Mesendoderm (in vitro differentiated cells): ENCODE measurements at regions not wholly inside any gene's neighbourhood (a gene's known extent, or its start where the extent isn't known, plus 50 kb on each side); places are given as distances from the start of the nearest gene placed in this dataset.
A peak's percentile ranks its signal among the peaks of the same experiment; 100 is the strongest.

Experiments
- DNase-seq: peaks from one replicate; pipeline ENCODE4 v3.0.0; 2013
- H2AK5ac ChIP-seq: 2 replicates; pipeline ENCODE4 v1.6.1; 2013; ENCODE audit warnings: low read length, inconsistent platforms
- H2BK120ac ChIP-seq: 2 replicates; pipeline ENCODE4 v1.6.1; 2013; ENCODE audit warnings: low read depth, mild to moderate bottlenecking, low read length, moderate library complexity, mixed read lengths
- H2BK15ac ChIP-seq: replicated peaks from 2 replicates; pipeline ENCODE4 v1.6.1; 2013; ENCODE audit warnings: low read depth, mild to moderate bottlenecking, moderate library complexity
- H2BK5ac ChIP-seq: 2 replicates; pipeline ENCODE4 v1.6.1; 2013; ENCODE audit warnings: low read length, inconsistent platforms
- H3K18ac ChIP-seq: 2 replicates; pipeline ENCODE4 v1.6.1; 2013; ENCODE audit warnings: mild to moderate bottlenecking, low read length, mixed read lengths
- H3K23ac ChIP-seq: one replicate; pipeline ENCODE4 v1.6.1; 2013; ENCODE audit warnings: low read length
- H3K27ac ChIP-seq: 2 replicates; pipeline ENCODE4 v1.5.1; 2013; ENCODE audit warnings: low read depth, mild to moderate bottlenecking, inconsistent platforms, low read length, moderate library complexity
- H3K27me3 ChIP-seq: 2 replicates; pipeline ENCODE4 v1.6.1; 2013; ENCODE audit warnings: low read length, control low read depth, mild to moderate bottlenecking, inconsistent platforms; ENCODE audit not compliant: insufficient read depth, poor library complexity
- H3K36me3 ChIP-seq: 2 replicates; pipeline ENCODE4 v1.6.1; 2013; ENCODE audit warnings: low read length, inconsistent platforms; ENCODE audit not compliant: control insufficient read depth, insufficient read depth
- H3K4ac ChIP-seq: one replicate; pipeline ENCODE4 v1.6.1; 2013; ENCODE audit warnings: low read depth, mild to moderate bottlenecking, low read length, moderate library complexity
- H3K4me1 ChIP-seq: 2 replicates; pipeline ENCODE4 v1.6.1; 2013; ENCODE audit warnings: low read depth, low read length, inconsistent platforms; ENCODE audit not compliant: control insufficient read depth
- H3K4me2 ChIP-seq: 2 replicates; pipeline ENCODE4 v1.6.1; 2013; ENCODE audit warnings: low read length
- H3K4me3 ChIP-seq: 2 replicates; pipeline ENCODE4 v1.5.1; 2013; ENCODE audit warnings: mild to moderate bottlenecking, low read length
- H3K56ac ChIP-seq: one replicate; pipeline ENCODE4 v1.6.1; 2013; ENCODE audit warnings: low read length
- H3K79me1 ChIP-seq: 2 replicates; pipeline ENCODE4 v1.6.1; 2013; ENCODE audit warnings: low read length, inconsistent platforms
- H3K79me2 ChIP-seq: 2 replicates; pipeline ENCODE4 v1.6.1; 2013; ENCODE audit warnings: mild to moderate bottlenecking, low read length; ENCODE audit not compliant: control insufficient read depth, insufficient read depth
- H3K9ac ChIP-seq: 2 replicates; pipeline ENCODE4 v1.6.1; 2013; ENCODE audit warnings: low read length, inconsistent platforms
- H4K5ac ChIP-seq: one replicate; pipeline ENCODE4 v1.6.1; 2013; ENCODE audit warnings: low read length
- H4K8ac ChIP-seq: one replicate; pipeline ENCODE4 v1.6.1; 2013; ENCODE audit warnings: low read depth, mild to moderate bottlenecking, control low read depth, low read length, moderate library complexity
- WGBS: extraction: QIAGEN DNeasy Blood & Tissue Kit; methylation state at CpG from one replicate; pipeline ENCODE4 v1.1.7; 2013; ENCODE audit warnings: low lambda C conversion rate, missing lambda C conversion rate; ENCODE audit not compliant: insufficient coverage; ENCODE audit errors: extremely low coverage; 5-methylcytosine and 5-hydroxymethylcytosine counted together

GRCh38 chr9:107587191-107587963 lies 97.8 kb upstream of the KLF4 start:
- H3K4me2 ChIP-seq = no peak overlapping the region
- H3K4me3 ChIP-seq = no peak overlapping the region
- H4K5ac ChIP-seq = no peak overlapping the region
- H3K79me2 ChIP-seq = no peaks in the 10 kb centered on the region
- no peak overlapping the region for H4K8ac ChIP-seq
- H3K56ac ChIP-seq = no peak overlapping the region
- no peak overlapping the region for H2BK120ac ChIP-seq
- H3K27ac ChIP-seq = no peak overlapping the region
- no CpG with 5 or more reads among the region's 26 CpGs for WGBS
- H3K4ac ChIP-seq = no peak overlapping the region
- no peak overlapping the region for H3K18ac ChIP-seq
- H3K36me3 ChIP-seq = no peaks in the 10 kb centered on the region
- no peak overlapping the region for H2AK5ac ChIP-seq
- H2BK5ac ChIP-seq = no peak overlapping the region
- H3K9ac ChIP-seq = no peak overlapping the region
- no peak overlapping the region for H3K23ac ChIP-seq
- no peak overlapping the region for H2BK15ac ChIP-seq
- no peaks in the 10 kb centered on the region for H3K27me3 ChIP-seq
- no peak for DNase-seq
- H3K79me1 ChIP-seq = no peaks in the 10 kb centered on the region
- no peaks in the 10 kb centered on the region for H3K4me1 ChIP-seq

- no peak overlapping the region for H4K8ac ChIP-seq
- no peak overlapping the region for H4K5ac ChIP-seq
- no peaks in the 10 kb centered on the region for H3K36me3 ChIP-seq
- H3K4me1 ChIP-seq = no peaks in the 10 kb centered on the region
- H3K56ac ChIP-seq = no peak overlapping the region
- H3K27ac ChIP-seq = no peak overlapping the region
- no CpG with 5 or more reads among the region's 3 CpGs for WGBS
- no peak overlapping the region for H2BK5ac ChIP-seq
- H3K4me2 ChIP-seq = no peak overlapping the region
- no peak overlapping the region for H2BK15ac ChIP-seq
- H3K79me1 ChIP-seq = no peaks in the 10 kb centered on the region
- H3K79me2 ChIP-seq = no peaks in the 10 kb centered on the region
- H3K9ac ChIP-seq = no peak overlapping the region
- H3K23ac ChIP-seq = no peak overlapping the region
- H3K4me3 ChIP-seq = no peak overlapping the region
- H3K18ac ChIP-seq = no peak overlapping the region
- no peak overlapping the region for H2BK120ac ChIP-seq
- H3K4ac ChIP-seq = no peak overlapping the region
- no peak for DNase-seq
- H2AK5ac ChIP-seq = no peak overlapping the region
- H3K27me3 ChIP-seq = no peaks in the 10 kb centered on the region
These were observed 96.9 kb upstream of the KLF4 start for GRCh38 chr9:107586493-107586892.

DNA sequence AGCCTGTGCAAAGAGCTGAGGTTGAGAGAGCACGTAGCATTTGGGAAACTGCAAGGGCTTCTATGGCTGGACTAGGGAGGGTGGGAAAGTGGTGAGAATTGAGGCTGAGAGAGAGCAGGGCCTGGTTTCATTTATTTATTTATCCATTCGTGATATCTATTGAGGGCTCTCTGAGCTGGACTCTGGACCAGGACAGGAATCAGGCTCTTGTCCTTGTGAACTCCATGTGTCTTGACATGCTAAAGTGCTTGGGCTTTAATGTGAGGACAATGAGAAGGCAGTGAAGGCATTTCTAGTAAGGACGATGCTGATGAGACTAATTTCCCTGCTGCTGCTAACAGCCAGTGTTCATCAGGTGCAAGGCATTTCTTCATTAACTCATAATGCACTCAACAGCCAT lies 95.9 kb upstream of the KLF4 start:
- Histone ChIP-seq H2BK120ac (no peak overlapping the region), H3K27ac (no peak overlapping the region), H2BK15ac (no peak overlapping the region), H4K8ac (no peak overlapping the region), H2AK5ac (no peak overlapping the region), H3K27me3 (no peaks in the 10 kb centered on the region), H3K23ac (no peak overlapping the region), H3K36me3 (no peaks in the 10 kb centered on the region), H3K79me2 (no peaks in the 10 kb centered on the region), H3K18ac (no peak overlapping the region), H3K4me2 (no peak overlapping the region), H2BK5ac (no peak overlapping the region), H3K79me1 (no peaks in the 10 kb centered on the region), H3K56ac (no peak overlapping the region), H4K5ac (no peak overlapping the region), H3K4me1 (no peaks in the 10 kb centered on the region), H3K4ac (no peak overlapping the region), H3K4me3 (no peak overlapping the region), H3K9ac (no peak overlapping the region)
- DNase-seq = no peak
- no CpG with 5 or more reads among the region's 3 CpGs for WGBS

GRCh38 chr9:107584944-107585343 lies 95.4 kb upstream of the KLF4 start:
- Histone ChIP-seq H2BK120ac (no peak overlapping the region), H2BK15ac (no peak overlapping the region), H3K4me3 (no peak overlapping the region), H3K4me1 (no peaks in the 10 kb centered on the region), H3K56ac (no peak overlapping the region), H4K5ac (no peak overlapping the region), H4K8ac (no peak overlapping the region), H3K4ac (no peak overlapping the region), H2AK5ac (no peak overlapping the region), H3K79me2 (no peaks in the 10 kb centered on the region), H3K27me3 (no peaks in the 10 kb centered on the region), H3K79me1 (no peaks in the 10 kb centered on the region), H3K27ac (no peak overlapping the region), H3K36me3 (no peaks in the 10 kb centered on the region), H3K4me2 (no peak overlapping the region), H3K18ac (no peak overlapping the region), H3K9ac (no peak overlapping the region), H2BK5ac (no peak overlapping the region), H3K23ac (no peak overlapping the region)
- WGBS = no CpG with 5 or more reads among the region's 1 CpG
- no peak for DNase-seq

DNA sequence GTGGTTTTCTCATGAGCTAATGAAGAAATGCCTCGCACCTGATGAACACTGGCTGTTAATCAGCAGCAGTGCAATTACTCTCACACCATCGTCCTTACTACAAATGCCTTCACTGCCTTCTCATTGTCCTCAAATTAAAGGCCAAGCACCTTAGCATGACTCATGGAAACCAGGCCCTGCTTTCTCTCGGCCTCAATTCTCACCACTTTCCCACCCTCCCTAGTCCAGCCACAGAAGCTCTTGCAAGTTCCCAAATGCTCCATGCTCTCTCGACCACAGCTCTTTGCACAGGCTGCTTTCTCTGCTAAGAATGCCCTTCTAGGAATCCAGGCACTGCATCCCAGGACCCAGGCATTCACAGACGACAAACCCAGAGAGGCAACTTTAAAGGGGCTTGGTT lies 94.6 kb upstream of the KLF4 start:
- H3K4me1 ChIP-seq = no peaks in the 10 kb centered on the region
- no peak overlapping the region for H3K27ac ChIP-seq

More for the DNA sequence above, 94.6 kb upstream of the KLF4 start:
- no peaks in the 10 kb centered on the region for H3K79me2 ChIP-seq
- H3K9ac ChIP-seq = no peak overlapping the region
- H3K4me3 ChIP-seq = no peak overlapping the region
- no peak overlapping the region for H2BK15ac ChIP-seq
- no peak overlapping the region for H3K18ac ChIP-seq
- H3K4ac ChIP-seq = no peak overlapping the region
- no peaks in the 10 kb centered on the region for H3K79me1 ChIP-seq
- peak; percentile 53 for DNase-seq
- H3K23ac ChIP-seq = peak overlapping the region; percentile 24
- H2BK5ac ChIP-seq = no peak overlapping the region
- no peak overlapping the region for H2AK5ac ChIP-seq
- WGBS = no CpG with 5 or more reads among the region's 5 CpGs
- no peak overlapping the region for H4K8ac ChIP-seq
- no peak overlapping the region for H4K5ac ChIP-seq
- H2BK120ac ChIP-seq = no peak overlapping the region
- no peak overlapping the region for H3K56ac ChIP-seq
- no peak overlapping the region for H3K4me2 ChIP-seq
- H3K27me3 ChIP-seq = no peaks in the 10 kb centered on the region
- no peaks in the 10 kb centered on the region for H3K36me3 ChIP-seq
